ENCODE measurements at regions not wholly inside any gene's neighbourhood (a gene's known extent, or its start where the extent isn't known, plus 50 kb on each side); places are given as distances from the start of the nearest gene placed in this dataset.

- no peak overlapping the region for H3K27ac ChIP-seq
- CTCF ChIA-PET = no interaction called here
- POLR2A ChIA-PET (ENCODE audit: low non-redundant PET) = no interaction called here
- no peak for TF ChIP-seq CTCF (conservative IDR thresholded peaks at IDR 0.05; ENCODE audit: low read depth)
- no peak for DNase-seq (ENCODE audit: low spot score)
Observed at GRCh38 chr13:102993348-102993747, 72.9 kb downstream of the SLC10A2 start.

- TF ChIP-seq CTCF (conservative IDR thresholded peaks at IDR 0.05; ENCODE audit: low read depth) = no peak
- CTCF ChIA-PET = no interaction called here
- H3K27ac ChIP-seq = no peak overlapping the region
- no peak for DNase-seq (ENCODE audit: low spot score)
- POLR2A ChIA-PET (ENCODE audit: low non-redundant PET) = no interaction called here
Observed at GRCh38 chr13:102984210-102984609, 82.0 kb downstream of the SLC10A2 start.

GRCh38 chr13:102983496-102983895 lies 82.7 kb downstream of the SLC10A2 start:
- ChIA-PET POLR2A (ENCODE audit: low non-redundant PET) (no interaction called here), CTCF (no interaction called here)
- no peak for TF ChIP-seq CTCF (conservative IDR thresholded peaks at IDR 0.05; ENCODE audit: low read depth)
- no peak overlapping the region for H3K27ac ChIP-seq
- DNase-seq (ENCODE audit: low spot score) = no peak

- POLR2A ChIA-PET (ENCODE audit: low non-redundant PET) = no interaction called here
- H3K27ac ChIP-seq = no peak overlapping the region
- TF ChIP-seq CTCF (conservative IDR thresholded peaks at IDR 0.05; ENCODE audit: low read depth) = no peak
- CTCF ChIA-PET = no interaction called here
- no peak for DNase-seq (ENCODE audit: low spot score)
Observed at GRCh38 chr13:102980331-102980982, 85.8 kb downstream of the SLC10A2 start.

- POLR2A ChIA-PET (ENCODE audit: low non-redundant PET) = no interaction called here
- no peak for DNase-seq (ENCODE audit: low spot score)
- no peak for TF ChIP-seq CTCF (conservative IDR thresholded peaks at IDR 0.05; ENCODE audit: low read depth)
- H3K27ac ChIP-seq = no peak overlapping the region
- CTCF ChIA-PET = interaction anchor here (0.6 kb wide), 2 partner anchors 520 to 766 kb away, joined by 3 to 4 read pairs; no protein-coding TSS in a partner anchor
Observed at GRCh38 chr13:102978168-102978567, 88.0 kb downstream of the SLC10A2 start.

- POLR2A ChIA-PET (ENCODE audit: low non-redundant PET) = no interaction called here
- H3K27ac ChIP-seq = no peak overlapping the region
- DNase-seq (ENCODE audit: low spot score) = no peak
- CTCF ChIA-PET = no interaction called here
- no peak for TF ChIP-seq CTCF (conservative IDR thresholded peaks at IDR 0.05; ENCODE audit: low read depth)
Observed at GRCh38 chr13:102977471-102977870, 88.7 kb downstream of the SLC10A2 start.

Data from RWPE1 (cell line).